Left lobe of liver (tissue), 2 donors: ENCODE measurements at regions not wholly inside any gene's neighbourhood (a gene's known extent, or its start where the extent isn't known, plus 50 kb on each side); places are given as distances from the start of the nearest gene placed in this dataset.
"Not testable (repeated sequence)": the region's sequence is repeated elsewhere in the genome, so short reads cannot be mapped to it uniquely, and the experiment has no call there.

Experiments
- ATAC-seq: fragments of 200-7000 bp; cut with Tn5 transposase; one replicate; pipeline ENCODE4 v1.9.1; 2020; ENCODE audit warnings: mild to moderate bottlenecking, moderate library complexity
- DNase-seq: peaks from one replicate; pipeline ENCODE4 v3.0.0-alpha.2; 2020; ENCODE audit warnings: low spot score
- donor health status: DM: no; HTN: no; CAD: no; lungs with moderate emphysema.
- donor health status: DM: no; HTN: yes; CAD: no.

DNA sequence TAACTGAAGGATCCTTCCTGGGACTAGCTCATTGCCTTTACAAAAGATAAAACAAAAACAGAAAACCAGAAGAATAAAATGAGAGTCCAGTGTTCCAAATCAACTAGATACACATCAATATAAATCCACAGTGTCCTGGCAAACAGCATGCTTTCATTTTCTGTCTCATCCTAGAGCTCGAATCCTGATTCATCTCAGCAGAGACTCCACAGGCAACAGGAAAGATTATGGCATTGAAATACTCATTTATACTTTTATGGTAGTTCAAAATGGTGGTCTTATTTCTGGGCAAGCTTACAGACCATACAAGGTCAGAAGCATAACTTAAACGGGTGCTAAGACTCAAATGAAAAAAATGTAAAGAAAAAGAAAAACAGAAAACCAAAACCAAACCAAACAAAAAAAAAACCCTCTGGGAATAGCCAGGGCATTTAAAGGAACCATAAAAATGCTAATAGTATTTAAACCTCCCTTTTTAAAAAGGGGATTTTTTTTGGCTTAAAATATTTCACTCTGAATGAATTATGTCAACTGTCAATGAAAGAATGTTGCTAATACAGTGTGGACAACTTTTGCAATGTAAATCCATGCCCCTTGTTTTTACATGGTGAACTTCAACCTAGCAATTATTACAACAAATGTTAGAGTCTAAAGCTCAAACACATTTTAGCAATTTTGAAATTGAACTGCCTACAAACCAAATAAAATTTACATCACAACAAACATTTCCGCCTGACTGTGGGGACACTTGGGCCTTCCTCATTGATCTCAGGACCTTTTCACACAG, 57.9 kb downstream of the GPR101 start:
- ATAC-seq, result peak; percentile 79
- no peak for DNase-seq

- DNase-seq (no peak), ATAC-seq (no peak)
These were observed 65.8 kb downstream of the GPR101 start for GRCh38 chrX:136967966-136968365.

GRCh38 chrX:136963973-136964372, 69.8 kb downstream of the GPR101 start:
- no peak for DNase-seq

DNA sequence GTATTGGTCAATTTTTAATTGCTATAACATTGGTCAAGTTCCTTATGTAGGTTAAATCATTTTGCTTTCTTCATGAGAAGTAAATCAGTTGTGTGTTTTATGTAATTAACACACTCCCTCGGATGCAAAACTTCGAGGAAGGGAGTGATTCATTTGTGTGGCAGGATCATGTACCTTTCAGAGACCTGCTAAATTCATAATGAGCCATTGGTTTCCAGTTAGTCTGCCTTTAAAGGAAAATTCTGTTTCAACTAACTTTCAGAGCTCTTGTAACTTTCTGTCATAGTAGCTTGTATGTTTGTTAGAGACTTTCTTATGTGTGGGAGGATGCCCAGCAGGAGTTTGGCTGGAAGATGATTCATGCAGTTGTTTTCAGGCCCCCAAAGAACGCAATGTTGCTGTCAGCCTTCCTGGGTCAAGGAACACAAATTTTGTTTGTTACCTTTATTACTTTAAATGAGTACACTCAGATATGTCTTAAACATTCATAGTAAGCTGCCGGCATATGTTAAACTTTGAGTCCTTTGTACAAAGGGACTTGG, 72.1 kb downstream of the GPR101 start:
- DNase-seq, result no peak
- ATAC-seq, result no peak

More at GRCh38 chrX:136963973-136964372, 69.8 kb downstream of the GPR101 start:
- no peak for ATAC-seq

- ATAC-seq, result peak; percentile 78
- no peak for DNase-seq
These were observed 74.4 kb upstream of the RBMX start for GRCh38 chrX:136954930-136955329.

DNA sequence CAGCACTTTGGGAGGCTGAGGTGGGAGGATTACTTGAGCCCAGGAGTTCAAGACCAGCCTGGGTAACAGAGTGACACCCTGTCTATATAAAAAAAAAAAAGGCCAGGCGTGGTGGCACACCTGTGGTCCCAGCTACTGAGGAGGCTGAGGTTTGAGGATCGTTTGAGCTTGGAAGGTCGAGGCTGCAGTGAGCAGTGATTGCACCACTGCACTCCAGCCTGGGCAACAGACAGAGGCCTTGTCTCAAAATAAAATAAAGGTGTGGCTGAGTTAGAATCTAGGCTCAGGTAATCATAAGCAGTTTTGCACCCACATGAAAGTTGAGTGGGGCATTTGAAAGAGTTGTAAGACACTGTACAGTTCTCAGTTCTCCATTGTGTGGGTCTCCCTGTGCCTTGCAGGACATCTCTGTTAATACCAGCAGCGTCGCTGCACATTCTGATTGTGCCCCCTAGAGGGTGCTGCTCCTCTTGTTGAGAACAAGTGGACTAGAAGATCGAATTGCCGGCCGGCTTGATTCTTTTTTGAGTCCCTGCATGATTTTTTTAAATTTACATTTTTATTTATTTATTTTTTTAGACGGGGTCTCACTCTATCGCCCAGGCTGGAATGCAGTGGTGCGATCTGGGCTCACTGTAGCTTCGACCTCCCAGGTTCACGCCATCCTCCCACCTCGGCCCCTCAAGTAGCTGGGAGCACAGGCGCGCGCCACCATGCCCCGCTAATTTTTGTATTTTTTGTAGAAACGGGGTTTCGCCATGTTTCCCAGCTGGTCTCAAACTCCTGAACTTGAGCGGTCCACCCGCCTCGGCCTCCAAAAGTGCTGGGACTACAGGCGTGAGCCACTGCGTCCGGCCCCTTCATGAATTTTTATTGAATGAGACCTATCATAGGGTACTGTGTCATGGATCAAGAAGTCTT, 73.6 kb upstream of the RBMX start:
- peak; percentile 95 for ATAC-seq
- peak; percentile 57 for DNase-seq

DNA sequence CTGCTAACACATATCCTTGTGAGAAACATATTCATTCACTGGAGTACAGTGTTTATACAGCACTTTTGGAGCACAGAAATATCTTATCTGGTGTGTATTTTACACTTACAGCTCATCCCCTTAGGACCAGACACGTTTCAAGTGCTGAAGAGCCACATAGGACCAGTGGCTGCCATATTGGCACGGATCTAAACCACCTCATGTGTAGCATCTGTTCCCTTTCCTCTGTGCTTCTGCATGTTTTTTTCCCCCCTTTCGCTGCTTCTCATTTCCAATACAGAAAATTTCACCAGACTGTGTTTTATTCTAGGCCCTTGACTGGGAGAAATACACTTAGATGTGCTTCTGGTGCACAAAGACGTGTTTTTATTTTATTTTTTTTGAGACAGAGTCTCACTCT, 69.7 kb upstream of the RBMX start:
- DNase-seq (no peak), ATAC-seq (no peak)

GRCh38 chrX:136941396-136942337, 61.1 kb upstream of the RBMX start:
- no peak for ATAC-seq
- DNase-seq, result no peak

DNA sequence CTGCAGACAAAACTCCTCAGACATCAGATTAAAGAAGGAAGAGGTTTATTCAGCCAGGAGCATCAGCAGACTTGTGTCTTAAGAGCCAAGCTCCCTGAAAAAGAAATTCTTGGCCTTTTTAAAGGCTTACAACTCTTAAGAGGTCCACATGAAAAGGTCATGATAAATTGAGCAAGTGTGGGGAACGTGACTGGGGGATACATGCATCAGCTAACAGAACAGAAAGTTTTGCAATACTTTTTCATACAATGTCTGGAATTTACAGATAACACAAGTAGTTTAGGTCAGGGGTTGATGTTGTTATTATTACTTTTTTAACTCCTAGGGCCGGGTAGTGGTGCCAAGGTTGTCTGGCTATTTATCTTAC, 55.6 kb upstream of the RBMX start:
- ATAC-seq, result no peak
- DNase-seq, result no peak

GRCh38 chrX:136935533-136936182, 55.1 kb upstream of the RBMX start:
- ATAC-seq, result peak; percentile 68
- not testable (repeated sequence) for DNase-seq

GRCh38 chrX:136934652-136935051, 54.1 kb upstream of the RBMX start:
- not testable (repeated sequence) for ATAC-seq, DNase-seq

DNA sequence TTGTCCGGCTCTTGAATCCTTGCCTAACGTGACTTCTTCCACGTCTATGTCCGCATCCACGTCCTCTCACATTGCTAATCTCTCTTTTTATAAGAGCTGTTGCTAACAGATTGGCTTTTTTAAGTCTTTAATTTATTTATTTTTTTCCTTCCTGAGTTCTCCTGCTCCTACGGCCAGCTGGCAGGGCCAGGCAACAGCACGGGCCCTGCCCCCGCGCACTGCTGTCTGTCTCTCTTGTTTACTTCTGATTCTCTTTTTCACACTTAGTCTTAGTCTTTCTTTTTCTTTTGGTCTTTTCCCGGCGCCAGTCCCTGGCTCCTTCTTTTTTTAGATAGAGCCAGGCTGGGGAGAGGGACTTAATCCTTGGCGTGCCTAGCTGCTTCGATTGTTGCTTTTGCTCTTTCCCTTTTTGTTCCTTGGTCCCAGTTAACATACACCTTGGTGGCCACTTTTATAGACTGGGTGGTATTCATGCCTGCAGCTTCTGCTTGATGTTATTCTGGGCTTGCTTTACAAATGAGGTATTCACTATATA, 53.2 kb upstream of the RBMX start:
- ATAC-seq (no peak), DNase-seq (no peak)

GRCh38 chrX:136931661-136932060, 51.1 kb upstream of the RBMX start:
- ATAC-seq (no peak), DNase-seq (no peak)
